ENCODE measurements at regions not wholly inside any gene's neighbourhood (a gene's known extent, or its start where the extent isn't known, plus 50 kb on each side); places are given as distances from the start of the nearest gene placed in this dataset. TPM values are rescaled to one million over a fixed set of nuclear protein-coding genes. Genes with fewer than 3 reads are reported as not detected.

Small RNA genes in the stretch of these regions (small RNA-seq; reads per million reads assigned to genes)
- not detected for gene RNU6-657P (ENCODE audit: insufficient read length, low read depth)

All from AG04450 (cell line).